HL-60 (cell line): ENCODE measurements at regions not wholly inside any gene's neighbourhood (a gene's known extent, or its start where the extent isn't known, plus 50 kb on each side); places are given as distances from the start of the nearest gene placed in this dataset.

Experiments
- DNase-seq, 2 experiments: peaks; one replicate each; pipeline ENCODE4 v3.0.0-alpha.2; 2010 to 2020; ENCODE audit warnings: low read depth in 1 of 2, low spot score in 1 of 2
- H3K27ac ChIP-seq: fragments of 250-450 bp; sonication (Bioruptor Pico); replicated peaks from 2 replicates; pipeline ENCODE4 v1.5.1; 2020; ENCODE audit warnings: mild to moderate bottlenecking, moderate library complexity
- H3K27me3 ChIP-seq: fragments of 250-450 bp; sonication (Bioruptor Pico); 2 replicates; pipeline ENCODE4 v1.5.1; 2021; ENCODE audit warnings: mild to moderate bottlenecking, moderate library complexity; ENCODE audit not compliant: insufficient read depth, poor library complexity, severe bottlenecking
- H3K4me3 ChIP-seq: replicated peaks from 2 replicates; pipeline ENCODE4 v1.5.1; 2011; ENCODE audit warnings: mild to moderate bottlenecking, control low read depth, low read length; ENCODE audit not compliant: insufficient read depth
- CTCF ChIP-seq: IDR thresholded peaks from one replicate; pipeline ENCODE4 v1.5.1; 2011; ENCODE audit warnings: low read length, control low read depth, inconsistent platforms; ENCODE audit not compliant: insufficient read depth
- GABPA ChIP-seq: IDR thresholded peaks from 2 replicates; pipeline ENCODE4 v1.6.1; 2012; ENCODE audit warnings: low read depth
- POLR2AphosphoS5 ChIP-seq: IDR thresholded peaks from 2 replicates; pipeline ENCODE4 v1.6.1; 2012; ENCODE audit warnings: low read depth
- REST ChIP-seq: IDR thresholded peaks from 2 replicates; pipeline ENCODE4 v1.6.1; 2012; ENCODE audit warnings: low read depth; ENCODE audit not compliant: insufficient replicate concordance
- SPI1 ChIP-seq: IDR thresholded peaks from 2 replicates; pipeline ENCODE4 v1.6.1; 2012; ENCODE audit warnings: low read depth, mild to moderate bottlenecking, borderline replicate concordance

GRCh38 chrX:20595928-20596575 is 329.3 kb upstream of the RPS6KA3 start:
- Histone ChIP-seq H3K27me3 (no peaks in the 10 kb centered on the region), H3K4me3 (no peak overlapping the region), H3K27ac (no peak overlapping the region)
- TF ChIP-seq POLR2AphosphoS5 (no peak), GABPA (no peak), REST (no peak), SPI1 (no peak), CTCF (no peak)
- DNase-seq = no peak

- TF ChIP-seq REST = no peak
- TF ChIP-seq CTCF = no peak
- TF ChIP-seq GABPA = no peak
- no peak for TF ChIP-seq SPI1
- no peak for TF ChIP-seq POLR2AphosphoS5
- no peak overlapping the region for H3K4me3 ChIP-seq
- H3K27ac ChIP-seq = no peak overlapping the region
- H3K27me3 ChIP-seq = no peaks in the 10 kb centered on the region
- no peak for DNase-seq
Measured at GRCh38 chrX:20594985-20595384, 328.3 kb upstream of the RPS6KA3 start.

GRCh38 chrX:20593836-20594235 is 327.1 kb upstream of the RPS6KA3 start:
- no peak for DNase-seq

More at GRCh38 chrX:20593836-20594235, 327.1 kb upstream of the RPS6KA3 start:
- Histone ChIP-seq H3K4me3 (no peak overlapping the region), H3K27ac (no peak overlapping the region), H3K27me3 (no peaks in the 10 kb centered on the region)
- TF ChIP-seq SPI1 (no peak), GABPA (no peak), CTCF (no peak), REST (no peak), POLR2AphosphoS5 (no peak)
